ENCODE measurements at regions not wholly inside any gene's neighbourhood (a gene's known extent, or its start where the extent isn't known, plus 50 kb on each side); places are given as distances from the start of the nearest gene placed in this dataset.

DNA sequence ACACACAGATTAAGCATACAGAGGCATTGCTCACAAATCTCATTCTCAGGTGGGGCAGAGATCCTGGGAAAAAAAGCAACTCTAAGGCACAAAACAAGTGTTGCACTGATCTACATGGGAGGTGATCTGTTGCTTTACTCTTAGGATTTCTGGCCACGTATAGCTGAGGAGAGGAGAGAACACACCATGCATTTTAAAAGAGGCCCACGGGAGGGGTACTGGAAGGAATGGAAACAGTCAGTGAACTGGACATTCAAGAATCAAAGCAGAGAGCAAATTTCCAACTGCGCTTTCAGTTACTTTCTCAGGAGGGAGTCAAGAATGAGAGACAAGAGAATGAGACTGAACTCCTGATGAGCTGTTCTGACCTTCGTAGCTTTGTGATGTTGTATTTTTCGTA, 1105.9 kb downstream of the CDH8 start:
- H3K9me3 ChIP-seq (replicated peaks; ENCODE audit: control insufficient read depth, insufficient read depth, low read depth, low read length) = no peaks in the 10 kb centered on the region
- ChIA-PET CTCF (ENCODE audit: low intra/inter-chr PET ratio) (no interaction called here), POLR2A (no interaction called here)
- no peaks in the 10 kb centered on the region for H3K79me2 ChIP-seq (ENCODE audit: control insufficient read depth, insufficient read depth, low read length)
- no peak overlapping the region for H3K4me2 ChIP-seq (ENCODE audit: insufficient read depth, low read length)
- no peaks in the 10 kb centered on the region for H4K20me1 ChIP-seq (replicated peaks; ENCODE audit: control insufficient read depth, insufficient read depth, low read length)
- TF ChIP-seq SNRNP70 (optimal IDR thresholded peaks at IDR 0.05; ENCODE audit: low read depth, low read length) = no peak
- no peak for TF ChIP-seq SNIP1 (IDR thresholded peaks at IDR 0.05; ENCODE audit: low read depth)
- TF ChIP-seq MYBL2 (IDR thresholded peaks at IDR 0.05; ENCODE audit: low read depth) = no peak
- TF ChIP-seq MYBL2 (CRISPR knock-in tag; IDR thresholded peaks at IDR 0.05; ENCODE audit: borderline replicate concordance) = no peak
- no peak for TF ChIP-seq ZFPM2 (CRISPR knock-in tag; IDR thresholded peaks at IDR 0.05)
- TF ChIP-seq ETS2 (tag; IDR thresholded peaks at IDR 0.05; ENCODE audit: borderline replicate concordance, poor library complexity, severe bottlenecking) = no peak
- TF ChIP-seq ZNF561 (CRISPR knock-in tag; conservative IDR thresholded peaks at IDR 0.05) = no peak
- no peak for TF ChIP-seq HBP1 (CRISPR knock-in tag; IDR thresholded peaks at IDR 0.05)
- no peak for TF ChIP-seq TAF7 (tag; IDR thresholded peaks at IDR 0.05)
- no peak for TF ChIP-seq COPS2 (conservative IDR thresholded peaks at IDR 0.05)
- TF ChIP-seq ZBTB17 (CRISPR knock-in tag; IDR thresholded peaks at IDR 0.05) = no peak
- no peak for TF ChIP-seq WHSC1 (IDR thresholded peaks at IDR 0.05; ENCODE audit: low read length)
- TF ChIP-seq ELK3 (CRISPR knock-in tag; IDR thresholded peaks at IDR 0.05) = no peak
- no peak for TF ChIP-seq MEIS2 (IDR thresholded peaks at IDR 0.05; ENCODE audit: partially characterized antibody)
- TF ChIP-seq ZEB2 (IDR thresholded peaks at IDR 0.05) = no peak
- no peak for TF ChIP-seq HNRNPUL1 (IDR thresholded peaks at IDR 0.05; ENCODE audit: low read length)
- no peak for TF ChIP-seq ZNF3 (CRISPR knock-in tag; IDR thresholded peaks at IDR 0.05)
- no peak overlapping the region for H3K9ac ChIP-seq (ENCODE audit: insufficient read depth in 1 of 2, low read depth in 2 of 2, low read length in 2 of 2)
- H2AFZ ChIP-seq (ENCODE audit: low read depth, low read length) = no peak overlapping the region
- no peak for FAIRE-seq
- no peak for ATAC-seq
- no peaks in the 10 kb centered on the region for H3K27me3 ChIP-seq (ENCODE audit: control insufficient read depth in 2 of 2, insufficient read depth in 2 of 2, low read length in 2 of 2)
- no TSS peak for BruUV-seq (replicated peaks)
- no peak for DNase-seq (ENCODE audit: extremely low read depth in 1 of 4, low spot score in 3 of 4)
- WGBS (ENCODE audit: insufficient coverage, low coverage, missing lambda C conversion rate) = 3% methylated on average over 5 of the region's 5 CpGs
- H3K27ac ChIP-seq (ENCODE audit: extremely low read depth, low read depth, low read length) = no peak overlapping the region
- no peaks in the 10 kb centered on the region for H3K36me3 ChIP-seq (ENCODE audit: control insufficient read depth, insufficient read depth, low read length)
- in situ Hi-C loops (cut with MboI) = no loop called here
- H3K4me1 ChIP-seq (replicated peaks in 1 of 2; ENCODE audit: control insufficient read depth in 2 of 2, insufficient read depth in 2 of 2, low read length in 2 of 2) = no peaks in the 10 kb centered on the region
- intact Hi-C loops (cut with micrococcal nuclease) = no loop called here
- no peaks in the 10 kb centered on the region for H3K9me1 ChIP-seq (ENCODE audit: control insufficient read depth, insufficient read depth, low read length)
- no peak overlapping the region for H3K4me3 ChIP-seq
